Esophagus squamous epithelium (tissue), 5 donors: ENCODE measurements at regions not wholly inside any gene's neighbourhood (a gene's known extent, or its start where the extent isn't known, plus 50 kb on each side); places are given as distances from the start of the nearest gene placed in this dataset.

Experiments
- DNase-seq: peaks from one replicate; lab custom pipeline; 2025; lab: John Stamatoyannopoulos, UW
- H3K27ac ChIP-seq, 4 donors: fragments of 200-600 bp; sonication (generic); one replicate each; pipeline ENCODE4 v1.5.1; 2016 to 2019; ENCODE audit warnings: mild to moderate bottlenecking in 1 of 4
- H3K27me3 ChIP-seq, 4 donors: fragments of 200-600 bp; sonication (generic); 1 replicate in 3 of 4; 2 replicates in 1 of 4; pipeline versions ENCODE4 v1.5.1 to v1.6.0; 2017 to 2021; ENCODE audit warnings: antibody characterized with exemption in 1 of 4
- H3K36me3 ChIP-seq, 3 donors: fragments of 200-600 bp; sonication (generic); one replicate each; pipeline ENCODE4 v1.5.1; 2016 to 2019
- H3K4me1 ChIP-seq, 3 donors: fragments of 200-600 bp; sonication (generic); one replicate each; pipeline ENCODE4 v1.5.1; 2017 to 2019
- H3K4me3 ChIP-seq, 4 donors: fragments of 200-600 bp; sonication (generic); 1 replicate in 3 of 4; 2 replicates in 1 of 4; pipeline ENCODE4 v1.5.1; 2016 to 2019; ENCODE audit warnings: mild to moderate bottlenecking in 2 of 4, moderate library complexity in 1 of 4
- H3K9me3 ChIP-seq, 3 donors: fragments of 200-600 bp; sonication (generic); one replicate each; pipeline ENCODE4 v1.5.1; 2016 to 2019
- POLR2A ChIP-seq, 4 donors: fragments of 450-650 bp; IDR thresholded peaks; one replicate each; pipeline ENCODE4 v1.6.1; 2017; ENCODE audit warnings: antibody characterized with exemption in 4 of 4, mild to moderate bottlenecking in 4 of 4, moderate library complexity in 3 of 4
- WGBS, 2 donors: methylation state at CpG; one replicate each; pipeline ENCODE4 v1.1.5; 2018; 5-methylcytosine and 5-hydroxymethylcytosine counted together
- intact Hi-C: fragments of 100-400 bp; cut with DNase I; formaldehyde crosslinking; loops from one replicate; pipeline ENCODE4 v1.15.0; 2022
- TF ChIP-seq, protein P1 (sequence below), 6 experiments: fragments of 450-650 bp in 4 of 6; fragments of 200-600 bp in 2 of 6; sonication (generic) in 2 of 6; IDR thresholded peaks; one replicate each; pipeline ENCODE4 v1.5.1; 2016 to 2019; ENCODE audit warnings: antibody characterized with exemption in 6 of 6, mild to moderate bottlenecking in 4 of 6, moderate library complexity in 4 of 6
- donor health status: DM: yes; HTN: yes; CAD: no.

DNA sequence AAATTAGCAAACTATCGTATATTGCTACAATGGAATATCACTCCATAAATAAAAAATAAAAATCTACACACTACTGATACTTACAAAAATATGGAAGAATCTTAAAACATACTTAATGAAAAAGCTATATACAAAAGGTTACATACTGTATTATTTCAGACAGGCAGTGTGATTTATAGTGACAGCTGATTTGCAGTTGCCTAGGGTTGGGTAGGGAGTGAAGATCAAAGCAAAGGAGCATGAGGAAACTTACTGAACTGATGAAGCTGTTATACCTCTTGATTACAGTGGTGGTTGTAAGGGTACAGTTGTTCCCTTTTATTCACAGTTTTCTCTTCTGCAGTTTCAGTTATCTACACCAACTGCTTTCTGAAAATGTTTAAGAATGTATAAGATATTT lies 62.6 kb downstream of the FSCB start:
- WGBS, 2 donors: 87 to 100% methylated on average over 1 of the region's 1 CpG
- intact Hi-C loops: no loop called here

DNA sequence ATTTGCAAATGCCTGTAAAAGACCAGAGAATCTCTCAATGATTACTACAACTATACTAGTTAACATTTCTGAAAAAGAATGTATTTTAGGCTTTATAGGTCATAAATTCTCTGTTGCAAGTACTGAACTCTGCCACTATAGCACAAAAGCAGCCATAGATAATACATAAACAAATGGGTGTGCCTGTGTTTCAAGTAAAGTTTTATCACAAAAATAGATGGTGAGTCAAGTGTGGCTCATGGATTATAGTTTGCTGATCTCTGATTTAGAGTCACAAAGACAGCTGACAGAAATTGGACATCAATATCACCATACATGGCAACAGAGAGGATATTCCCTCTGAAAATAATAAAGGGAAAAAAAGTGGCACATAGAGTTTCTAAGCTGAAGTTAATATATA lies 68.1 kb downstream of the FSCB start:
- Histone ChIP-seq H3K4me3 (no peak overlapping the region), H3K27me3 (no peaks in the 10 kb centered on the region), H3K36me3 (no peaks in the 10 kb centered on the region), H3K4me1 (no peaks in the 10 kb centered on the region), H3K9me3 (no peaks in the 10 kb centered on the region), H3K27ac (no peak overlapping the region)
- no peak for DNase-seq
- no peak for TF ChIP-seq POLR2A (IDR thresholded peaks at IDR 0.05)
- TF ChIP-seq, protein P1, sequence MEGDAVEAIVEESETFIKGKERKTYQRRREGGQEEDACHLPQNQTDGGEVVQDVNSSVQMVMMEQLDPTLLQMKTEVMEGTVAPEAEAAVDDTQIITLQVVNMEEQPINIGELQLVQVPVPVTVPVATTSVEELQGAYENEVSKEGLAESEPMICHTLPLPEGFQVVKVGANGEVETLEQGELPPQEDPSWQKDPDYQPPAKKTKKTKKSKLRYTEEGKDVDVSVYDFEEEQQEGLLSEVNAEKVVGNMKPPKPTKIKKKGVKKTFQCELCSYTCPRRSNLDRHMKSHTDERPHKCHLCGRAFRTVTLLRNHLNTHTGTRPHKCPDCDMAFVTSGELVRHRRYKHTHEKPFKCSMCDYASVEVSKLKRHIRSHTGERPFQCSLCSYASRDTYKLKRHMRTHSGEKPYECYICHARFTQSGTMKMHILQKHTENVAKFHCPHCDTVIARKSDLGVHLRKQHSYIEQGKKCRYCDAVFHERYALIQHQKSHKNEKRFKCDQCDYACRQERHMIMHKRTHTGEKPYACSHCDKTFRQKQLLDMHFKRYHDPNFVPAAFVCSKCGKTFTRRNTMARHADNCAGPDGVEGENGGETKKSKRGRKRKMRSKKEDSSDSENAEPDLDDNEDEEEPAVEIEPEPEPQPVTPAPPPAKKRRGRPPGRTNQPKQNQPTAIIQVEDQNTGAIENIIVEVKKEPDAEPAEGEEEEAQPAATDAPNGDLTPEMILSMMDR (IDR thresholded peaks at IDR 0.05): no peak
- intact Hi-C loops: no loop called here

More for the DNA sequence above, 62.6 kb downstream of the FSCB start:
- Histone ChIP-seq H3K4me3 (no peak overlapping the region), H3K36me3 (no peaks in the 10 kb centered on the region), H3K27ac (no peak overlapping the region), H3K4me1 (no peaks in the 10 kb centered on the region), H3K9me3 (peaks cover 0 to 3% (median 0%) of the 10 kb centered on the region in 3 donors), H3K27me3 (no peaks in the 10 kb centered on the region)
- DNase-seq: no peak
- no peak for TF ChIP-seq POLR2A (IDR thresholded peaks at IDR 0.05)
- TF ChIP-seq, protein P1 (IDR thresholded peaks at IDR 0.05): no peak

DNA sequence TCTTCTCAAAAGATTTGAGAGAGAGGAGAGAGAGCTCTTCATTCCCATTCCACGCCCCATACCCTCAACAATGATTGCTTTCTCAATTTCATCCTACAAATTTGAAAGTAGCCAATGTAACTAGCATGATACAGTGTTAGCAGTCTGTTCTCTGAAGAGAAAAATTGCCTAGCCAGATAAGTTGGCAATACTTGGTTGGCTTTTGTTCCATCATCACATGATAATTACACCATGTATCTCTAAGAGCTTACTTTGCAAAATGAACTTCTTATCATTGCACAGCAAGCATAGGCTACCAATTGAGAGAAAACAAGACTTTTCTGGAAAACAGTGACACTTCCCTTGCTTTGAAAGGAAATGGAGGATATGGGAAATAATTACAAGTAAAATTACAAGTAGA lies 68.9 kb downstream of the FSCB start:
- H3K9me3 ChIP-seq: no peaks in the 10 kb centered on the region
- 56 to 64% methylated on average over 1 of the region's 1 CpG for WGBS, 2 donors
- no peak overlapping the region for H3K27ac ChIP-seq
- no peaks in the 10 kb centered on the region for H3K36me3 ChIP-seq
- TF ChIP-seq, protein P1 (IDR thresholded peaks at IDR 0.05): no peak
- TF ChIP-seq POLR2A (IDR thresholded peaks at IDR 0.05): no peak
- H3K4me3 ChIP-seq: no peak overlapping the region
- intact Hi-C loops: no loop called here
- no peak for DNase-seq
- H3K27me3 ChIP-seq: no peaks in the 10 kb centered on the region
- H3K4me1 ChIP-seq: no peaks in the 10 kb centered on the region

DNA sequence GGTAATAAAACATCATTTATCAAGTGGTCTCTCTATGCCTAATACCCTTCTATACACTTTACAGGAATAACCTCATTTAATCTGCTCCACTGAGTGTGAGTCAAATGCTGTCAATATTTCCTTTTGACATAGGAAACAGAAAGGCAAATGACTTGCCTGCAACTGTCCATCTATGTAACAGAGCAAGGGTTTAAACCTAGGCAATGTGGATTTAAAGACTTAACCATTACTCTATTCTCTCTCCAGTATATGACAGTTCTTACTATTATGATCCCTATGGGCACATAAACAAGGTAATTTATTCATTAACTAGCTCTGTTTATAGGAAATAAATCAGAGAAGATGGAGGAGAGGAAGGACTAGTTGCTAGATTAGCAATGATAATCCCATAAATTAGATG lies 70.6 kb downstream of the FSCB start:
- Histone ChIP-seq H3K27me3 (no peaks in the 10 kb centered on the region), H3K36me3 (no peaks in the 10 kb centered on the region), H3K4me1 (no peaks in the 10 kb centered on the region), H3K9me3 (no peaks in the 10 kb centered on the region), H3K27ac (no peak overlapping the region), H3K4me3 (no peak overlapping the region)
- TF ChIP-seq, protein P1 (IDR thresholded peaks at IDR 0.05): no peak
- no peak for TF ChIP-seq POLR2A (IDR thresholded peaks at IDR 0.05)
- intact Hi-C loops: no loop called here
- no peak for DNase-seq

DNA sequence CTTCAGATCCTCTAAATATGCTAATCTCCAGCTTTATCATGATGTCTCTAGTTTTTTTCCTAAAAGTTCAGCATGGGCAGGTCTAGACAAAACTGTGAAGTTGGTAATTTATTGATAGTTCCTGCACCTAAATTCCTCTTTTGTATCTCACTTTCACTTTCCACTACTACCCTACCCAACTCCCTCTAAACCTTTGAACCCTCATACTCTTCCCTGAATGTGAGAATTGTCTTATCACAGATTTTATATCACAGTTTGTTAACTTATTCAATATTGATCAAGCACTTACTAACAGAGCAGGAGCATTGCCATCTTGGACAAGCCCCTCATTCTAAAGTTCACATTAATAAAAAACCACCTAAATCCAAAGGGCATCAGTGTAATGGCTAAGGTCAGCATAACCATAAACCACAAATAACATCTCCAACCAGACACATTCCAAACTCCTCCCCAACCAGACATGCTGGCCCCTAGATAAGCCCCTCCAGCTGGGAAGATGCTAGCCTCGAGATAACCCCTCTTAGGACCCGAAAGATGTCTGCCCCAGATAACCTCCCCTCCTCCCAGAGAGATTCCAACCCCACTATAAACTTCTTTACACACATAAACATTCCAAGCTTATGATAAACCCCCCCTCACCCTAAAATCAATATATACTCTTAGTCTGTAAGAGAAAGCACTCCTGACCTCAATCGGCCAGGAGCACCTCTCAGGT lies 78.7 kb downstream of the FSCB start:
- 64 to 69% methylated on average over 3 of the region's 3 CpGs for WGBS, 2 donors
- no peak for DNase-seq
- intact Hi-C loops: no loop called here
- H3K36me3 ChIP-seq: no peaks in the 10 kb centered on the region
- no peaks in the 10 kb centered on the region for H3K27me3 ChIP-seq
- H3K4me1 ChIP-seq: no peaks in the 10 kb centered on the region
- H3K4me3 ChIP-seq: no peak overlapping the region
- no peak for TF ChIP-seq POLR2A (IDR thresholded peaks at IDR 0.05)
- TF ChIP-seq, protein P1 (IDR thresholded peaks at IDR 0.05): no peak
- H3K27ac ChIP-seq: no peak overlapping the region
- H3K9me3 ChIP-seq: no peaks in the 10 kb centered on the region
